Ovary (tissue), 7 donors: ENCODE measurements at regions not wholly inside any gene's neighbourhood (a gene's known extent, or its start where the extent isn't known, plus 50 kb on each side); places are given as distances from the start of the nearest gene placed in this dataset.

Source experiments
- DNase-seq, 5 donors: peaks; one replicate each; pipeline ENCODE4 v3.0.0-alpha.2; 2019 to 2020
- H3K27ac ChIP-seq, 2 donors: fragments of 200-600 bp; one replicate each; pipeline versions ENCODE4 v1.5.1 to v1.8.0; 2019 to 2022
- H3K27me3 ChIP-seq: fragments of 200-600 bp; one replicate; pipeline ENCODE4 v1.8.0; 2022
- H3K36me3 ChIP-seq: fragments of 200-600 bp; sonication (generic); one replicate; pipeline ENCODE4 v1.5.1; 2019
- H3K4me1 ChIP-seq: one replicate; pipeline ENCODE4 v1.8.1; 2013; ENCODE audit warnings: mild to moderate bottlenecking, moderate library complexity; ENCODE audit not compliant: insufficient read depth
- H3K4me3 ChIP-seq: fragments of 200-600 bp; sonication (generic); one replicate; pipeline ENCODE4 v1.5.1; 2017
- H3K9me3 ChIP-seq, 2 donors: fragments of 200-600 bp in 1 of 2; sonication (generic) in 1 of 2; one replicate each; pipeline versions ENCODE4 v1.5.1 to v1.8.1; 2013 to 2019; ENCODE audit warnings: mild to moderate bottlenecking in 1 of 2, moderate library complexity in 1 of 2
- EP300 ChIP-seq: sonication (generic); formaldehyde crosslinking; IDR thresholded peaks from one replicate; pipeline ENCODE4 v1.6.1; 2017; ENCODE audit warnings: antibody characterized with exemption
- POLR2A ChIP-seq: fragments of 450-650 bp; IDR thresholded peaks from one replicate; pipeline ENCODE4 v1.6.1; 2017; ENCODE audit warnings: antibody characterized with exemption, mild to moderate bottlenecking, moderate library complexity
- WGBS, 3 donors: extraction: QIAGEN DNeasy Blood & Tissue Kit in 1 of 3; methylation state at CpG; one replicate each; pipeline versions ENCODE4 v1.1.5 to v1.1.7; 2013 to 2017; 5-methylcytosine and 5-hydroxymethylcytosine counted together
- intact Hi-C, 4 donors: fragments of 100-400 bp; cut with DNase I; formaldehyde crosslinking; loops; one replicate each; pipeline versions ENCODE4 v1.11.0 to v1.15.1; 2022 to 2023
- TF ChIP-seq, protein P1 (sequence below), 3 donors: fragments of 450-650 bp in 2 of 3; fragments of 200-600 bp in 1 of 3; IDR thresholded peaks; one replicate each; pipeline versions ENCODE4 v1.5.1 to v1.8.0; 2016 to 2022; ENCODE audit warnings: antibody characterized with exemption in 3 of 3, mild to moderate bottlenecking in 1 of 3
- donor health status: DM: no; HTN: no; CAD: no; lungs with moderate emphysema.
- donor health status: DM: no; HTN: no; CAD: no.
- donor health status: Bipolar disorder and iron deficiency.
- donor health status: DM: no; HTN: no; CAD: no.
- donor health status: DM: yes; HTN: yes; CAD: no.

- Histone ChIP-seq H3K36me3 (no peaks in the 10 kb centered on the region), H3K4me3 (no peak overlapping the region), H3K9me3 (no peaks in the 10 kb centered on the region), H3K27ac (no peak overlapping the region), H3K27me3 (no peaks in the 10 kb centered on the region), H3K4me1 (no peaks in the 10 kb centered on the region)
- intact Hi-C loops = no loop called here
- TF ChIP-seq, protein P1, sequence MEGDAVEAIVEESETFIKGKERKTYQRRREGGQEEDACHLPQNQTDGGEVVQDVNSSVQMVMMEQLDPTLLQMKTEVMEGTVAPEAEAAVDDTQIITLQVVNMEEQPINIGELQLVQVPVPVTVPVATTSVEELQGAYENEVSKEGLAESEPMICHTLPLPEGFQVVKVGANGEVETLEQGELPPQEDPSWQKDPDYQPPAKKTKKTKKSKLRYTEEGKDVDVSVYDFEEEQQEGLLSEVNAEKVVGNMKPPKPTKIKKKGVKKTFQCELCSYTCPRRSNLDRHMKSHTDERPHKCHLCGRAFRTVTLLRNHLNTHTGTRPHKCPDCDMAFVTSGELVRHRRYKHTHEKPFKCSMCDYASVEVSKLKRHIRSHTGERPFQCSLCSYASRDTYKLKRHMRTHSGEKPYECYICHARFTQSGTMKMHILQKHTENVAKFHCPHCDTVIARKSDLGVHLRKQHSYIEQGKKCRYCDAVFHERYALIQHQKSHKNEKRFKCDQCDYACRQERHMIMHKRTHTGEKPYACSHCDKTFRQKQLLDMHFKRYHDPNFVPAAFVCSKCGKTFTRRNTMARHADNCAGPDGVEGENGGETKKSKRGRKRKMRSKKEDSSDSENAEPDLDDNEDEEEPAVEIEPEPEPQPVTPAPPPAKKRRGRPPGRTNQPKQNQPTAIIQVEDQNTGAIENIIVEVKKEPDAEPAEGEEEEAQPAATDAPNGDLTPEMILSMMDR (IDR thresholded peaks at IDR 0.05) = no peak
- TF ChIP-seq POLR2A (no peak), EP300 (no peak)
- DNase-seq = no peak
- WGBS, 3 donors = 76 to 92% (median 88%) methylated on average over 2 of the region's 2 CpGs
These were observed 1289.3 kb upstream of the CITED2 start for GRCh38 chr6:140663772-140664171.

DNA sequence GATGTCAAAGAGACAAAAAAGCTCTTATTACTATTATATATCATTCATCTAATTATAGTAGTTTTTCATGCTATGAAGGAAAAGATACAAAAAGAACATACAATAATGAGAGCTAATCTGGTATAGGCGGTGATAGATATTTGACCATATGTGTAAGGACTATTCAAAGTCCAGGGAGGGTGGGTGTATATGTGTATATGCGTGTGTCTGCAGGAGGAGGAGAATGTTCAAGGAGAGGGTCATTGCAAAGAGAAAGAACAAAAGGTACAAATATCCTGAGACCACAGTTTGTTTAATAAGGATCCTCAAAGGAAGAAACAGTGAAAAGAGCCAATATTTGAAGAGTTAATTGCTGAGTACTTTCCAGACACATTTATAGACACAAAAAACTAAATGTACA lies 1288.6 kb upstream of the CITED2 start:
- WGBS, 3 donors = 92 to 98% (median 95%) methylated on average over 2 of the region's 2 CpGs
- no peak overlapping the region for H3K27ac ChIP-seq
- intact Hi-C loops = no loop called here
- no peaks in the 10 kb centered on the region for H3K36me3 ChIP-seq
- no peaks in the 10 kb centered on the region for H3K27me3 ChIP-seq
- H3K4me1 ChIP-seq = no peaks in the 10 kb centered on the region
- TF ChIP-seq POLR2A = no peak
- H3K4me3 ChIP-seq = no peak overlapping the region
- H3K9me3 ChIP-seq = no peaks in the 10 kb centered on the region
- no peak for DNase-seq

DNA sequence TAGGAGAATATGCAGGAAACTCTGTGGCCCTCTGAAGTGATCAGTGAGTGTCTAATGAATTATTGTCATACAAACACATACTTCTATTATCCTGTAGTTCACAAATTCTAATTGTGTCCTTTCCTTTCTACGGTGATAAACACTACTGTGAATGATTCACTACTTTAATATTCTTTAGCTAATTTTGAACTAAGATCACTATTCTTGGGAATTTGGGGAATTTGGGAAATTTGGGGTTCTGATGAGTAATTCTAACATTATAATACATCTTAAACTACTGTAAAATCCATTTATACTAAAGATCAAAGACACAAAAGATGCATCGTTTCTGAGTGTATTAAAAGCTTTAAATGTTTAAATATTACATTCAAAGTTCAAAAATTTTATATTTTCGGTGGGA lies 1287.2 kb upstream of the CITED2 start:
- no peak for TF ChIP-seq POLR2A
- TF ChIP-seq, protein P1 (IDR thresholded peaks at IDR 0.05) = no peak
- TF ChIP-seq EP300 = no peak
- DNase-seq = no peak
- 67 to 73% (median 68%) methylated on average over 3 of the region's 3 CpGs for WGBS, 3 donors
- Histone ChIP-seq H3K4me3 (no peak overlapping the region), H3K27ac (no peak overlapping the region), H3K36me3 (no peaks in the 10 kb centered on the region), H3K27me3 (no peaks in the 10 kb centered on the region), H3K9me3 (no peaks in the 10 kb centered on the region), H3K4me1 (no peaks in the 10 kb centered on the region)
- intact Hi-C loops = no loop called here

- no peak for TF ChIP-seq EP300
- TF ChIP-seq POLR2A = no peak
- TF ChIP-seq, protein P1 (IDR thresholded peaks at IDR 0.05) = no peak
- H3K36me3 ChIP-seq = no peaks in the 10 kb centered on the region
These were observed 1285.8 kb upstream of the CITED2 start for GRCh38 chr6:140660295-140660694.

DNA sequence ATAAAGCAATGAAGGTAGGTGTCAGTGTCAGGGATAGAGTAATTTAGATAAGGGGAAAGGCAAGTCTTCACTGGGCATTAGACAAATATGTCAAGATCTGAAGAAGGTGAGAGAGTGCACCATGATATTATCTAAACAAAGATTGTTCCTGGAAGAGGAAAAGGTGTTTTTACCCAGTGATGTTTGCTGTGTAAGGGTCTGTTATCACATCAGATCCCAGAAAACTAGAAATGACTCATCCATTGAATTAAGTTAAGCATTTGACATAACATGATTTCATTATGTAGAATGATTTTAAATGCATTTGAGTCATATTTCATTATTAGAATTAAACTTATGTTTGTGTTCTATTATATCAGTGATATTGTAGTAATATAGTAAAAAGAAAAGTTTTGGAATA lies 1279.5 kb upstream of the CITED2 start:
- Histone ChIP-seq H3K27ac (no peak overlapping the region), H3K4me1 (no peaks in the 10 kb centered on the region), H3K36me3 (no peaks in the 10 kb centered on the region), H3K4me3 (no peak overlapping the region), H3K27me3 (no peaks in the 10 kb centered on the region), H3K9me3 (no peaks in the 10 kb centered on the region)
- no peak for DNase-seq
- intact Hi-C loops = no loop called here
- TF ChIP-seq, protein P1 (IDR thresholded peaks at IDR 0.05) = no peak
- TF ChIP-seq POLR2A (no peak), EP300 (no peak)

More at GRCh38 chr6:140660295-140660694, 1285.8 kb upstream of the CITED2 start:
- 40 to 71% (median 55%) methylated on average over 2 of the region's 2 CpGs for WGBS, 3 donors
- H3K27ac ChIP-seq = no peak overlapping the region
- no peak overlapping the region for H3K4me3 ChIP-seq
- H3K4me1 ChIP-seq = no peaks in the 10 kb centered on the region
- no peaks in the 10 kb centered on the region for H3K9me3 ChIP-seq
- intact Hi-C loops = no loop called here
- DNase-seq = no peak
- no peaks in the 10 kb centered on the region for H3K27me3 ChIP-seq
